ENCODE measurements at regions not wholly inside any gene's neighbourhood (a gene's known extent, or its start where the extent isn't known, plus 50 kb on each side); places are given as distances from the start of the nearest gene placed in this dataset.
"Not testable (repeated sequence)": the region's sequence is repeated elsewhere in the genome, so short reads cannot be mapped to it uniquely, and the experiment has no call there.

- peak; percentile 26 for DNase-seq
These were observed 1369.2 kb upstream of the TMEM132C start for GRCh38 chr12:126897778-126898177.

GRCh38 chr12:126898562-126898961 is 1368.4 kb upstream of the TMEM132C start:
- no peak for DNase-seq

GRCh38 chr12:126899926-126900792 is 1366.8 kb upstream of the TMEM132C start:
- no peak for DNase-seq

GRCh38 chr12:126903027-126903876 is 1363.7 kb upstream of the TMEM132C start:
- DNase-seq = no peak

GRCh38 chr12:126905752-126906151 is 1361.2 kb upstream of the TMEM132C start:
- DNase-seq = no peak

GRCh38 chr12:126907900-126908764 is 1358.8 kb upstream of the TMEM132C start:
- DNase-seq = no peak

- no peak for DNase-seq
These were observed 1358.2 kb upstream of the TMEM132C start for GRCh38 chr12:126908765-126909142.

GRCh38 chr12:126910570-126910969 is 1356.4 kb upstream of the TMEM132C start:
- DNase-seq = no peak

- DNase-seq = no peak
These were observed 1354.9 kb upstream of the TMEM132C start for GRCh38 chr12:126912111-126912510.

GRCh38 chr12:126914170-126914793 is 1352.7 kb upstream of the TMEM132C start:
- DNase-seq = no peak

- DNase-seq = no peak
These were observed 1351.7 kb upstream of the TMEM132C start for GRCh38 chr12:126915309-126915708.

GRCh38 chr12:126926023-126926594 is 1340.9 kb upstream of the TMEM132C start:
- DNase-seq = no peak

- DNase-seq = no peak
These were observed 1336.7 kb upstream of the TMEM132C start for GRCh38 chr12:126930234-126930633.

GRCh38 chr12:126932156-126932555 is 1334.8 kb upstream of the TMEM132C start:
- DNase-seq = no peak

GRCh38 chr12:126935435-126935834 is 1331.5 kb upstream of the TMEM132C start:
- no peak for DNase-seq

- no peak for DNase-seq
These were observed 1330.7 kb upstream of the TMEM132C start for GRCh38 chr12:126936181-126936851.

GRCh38 chr12:126937431-126937830 is 1329.5 kb upstream of the TMEM132C start:
- no peak for DNase-seq

GRCh38 chr12:126944684-126945083 is 1322.3 kb upstream of the TMEM132C start:
- no peak for DNase-seq

- DNase-seq = not testable (repeated sequence)
These were observed 1320.0 kb upstream of the TMEM132C start for GRCh38 chr12:126946958-126947357.

GRCh38 chr12:126949558-126949957 is 1317.4 kb upstream of the TMEM132C start:
- DNase-seq = no peak

- DNase-seq = no peak
These were observed 1316.7 kb upstream of the TMEM132C start for GRCh38 chr12:126950266-126950665.

Measured in retina (tissue), 1 donor.